Activated CD4-positive, alpha-beta T cell treated with anti-CD3 and anti-CD28 coated beads for 4 hours (primary cell): ENCODE measurements at regions not wholly inside any gene's neighbourhood (a gene's known extent, or its start where the extent isn't known, plus 50 kb on each side); places are given as distances from the start of the nearest gene placed in this dataset.

Source experiments
- DNase-seq, 2 donors: peaks; one replicate each; pipeline ENCODE4 v3.0.0-alpha.2; 2020

- no peak for DNase-seq
These were observed 416.3 kb upstream of the COBL start for GRCh38 chr7:51732951-51733350.

- no peak for DNase-seq
These were observed 415.5 kb upstream of the COBL start for GRCh38 chr7:51732116-51732515.

- no peak for DNase-seq
These were observed 414.5 kb upstream of the COBL start for GRCh38 chr7:51731075-51731474.

GRCh38 chr7:51727441-51727840, 410.8 kb upstream of the COBL start:
- no peak for DNase-seq

- DNase-seq: no peak
These were observed 390.2 kb upstream of the COBL start for GRCh38 chr7:51706851-51707250.

- no peak for DNase-seq
These were observed 389.1 kb upstream of the COBL start for GRCh38 chr7:51705701-51706100.

GRCh38 chr7:51702673-51703072, 386.1 kb upstream of the COBL start:
- no peak for DNase-seq

- DNase-seq: no peak
These were observed 385.3 kb upstream of the COBL start for GRCh38 chr7:51701935-51702334.

GRCh38 chr7:51700593-51701215, 384.1 kb upstream of the COBL start:
- no peak for DNase-seq

GRCh38 chr7:51693258-51693657, 376.6 kb upstream of the COBL start:
- no peak for DNase-seq

- no peak for DNase-seq
These were observed 372.9 kb upstream of the COBL start for GRCh38 chr7:51689547-51689946.

GRCh38 chr7:51685794-51686193, 369.2 kb upstream of the COBL start:
- DNase-seq: no peak

- DNase-seq: no peak
These were observed 364.2 kb upstream of the COBL start for GRCh38 chr7:51680594-51681399.

GRCh38 chr7:51679358-51679757, 362.7 kb upstream of the COBL start:
- no peak for DNase-seq

GRCh38 chr7:51666751-51667150, 350.1 kb upstream of the COBL start:
- DNase-seq: no peak

GRCh38 chr7:51666266-51666665, 349.7 kb upstream of the COBL start:
- DNase-seq: no peak

GRCh38 chr7:51665045-51665780, 348.6 kb upstream of the COBL start:
- DNase-seq: no peak

GRCh38 chr7:51660516-51660915, 343.9 kb upstream of the COBL start:
- no peak for DNase-seq

GRCh38 chr7:51658684-51659083, 342.1 kb upstream of the COBL start:
- no peak for DNase-seq

- no peak for DNase-seq
These were observed 331.3 kb upstream of the COBL start for GRCh38 chr7:51647931-51648351.

- DNase-seq: no peak
These were observed 330.9 kb upstream of the COBL start for GRCh38 chr7:51647486-51647885.

GRCh38 chr7:51645702-51646298, 329.2 kb upstream of the COBL start:
- DNase-seq: no peak

- no peak for DNase-seq
These were observed 328.6 kb upstream of the COBL start for GRCh38 chr7:51645255-51645654.

- no peak for DNase-seq
These were observed 327.6 kb upstream of the COBL start for GRCh38 chr7:51644216-51644615.
